ENCODE measurements at regions not wholly inside any gene's neighbourhood (a gene's known extent, or its start where the extent isn't known, plus 50 kb on each side); places are given as distances from the start of the nearest gene placed in this dataset.

DNA sequence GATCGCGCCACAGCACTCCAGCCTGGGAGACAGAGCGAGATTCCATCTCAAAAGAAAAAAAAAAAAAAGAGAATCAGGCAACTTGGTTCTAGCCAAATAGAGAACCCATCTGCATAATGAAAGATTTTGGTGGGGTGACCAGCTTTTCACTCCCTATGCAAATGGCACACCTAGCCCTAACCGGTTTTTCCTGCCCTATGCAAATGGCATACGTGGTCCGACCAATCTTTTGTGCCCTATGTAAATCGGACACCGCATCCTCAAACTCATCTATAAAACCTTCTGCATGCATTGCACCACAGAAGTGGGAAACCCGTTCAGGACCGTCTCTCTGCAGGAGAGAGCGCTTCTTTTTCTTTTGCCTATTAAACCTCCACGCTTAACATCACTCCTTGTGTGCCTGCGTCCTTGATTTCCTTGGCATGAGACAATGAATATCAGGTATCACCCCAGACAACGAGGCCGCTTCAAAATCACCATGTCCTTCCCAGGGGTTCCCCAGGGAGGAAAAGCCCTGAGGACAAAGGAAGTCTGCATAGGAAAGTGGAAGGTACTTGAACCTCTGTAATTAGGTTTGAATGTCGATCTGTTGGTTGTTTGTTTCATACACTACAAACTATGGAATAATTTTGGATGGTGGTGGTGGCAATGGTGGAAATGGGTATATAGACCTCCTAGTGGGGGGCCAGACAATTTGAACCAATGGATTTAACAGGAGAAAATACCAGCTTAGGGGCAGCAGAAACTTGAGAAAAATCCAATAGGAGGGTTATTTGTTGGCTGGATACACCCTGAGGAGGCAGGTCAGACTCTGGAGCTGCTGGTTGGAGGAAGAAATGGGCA, 396.2 kb downstream of the TYW1 start:
- H3K9me3 ChIP-seq (ENCODE audit: low read depth, low read length) = no peaks in the 10 kb centered on the region
- DNase-seq (ENCODE audit: insufficient read length, low spot score, missing footprints) = no peak
- H3K4me2 ChIP-seq (ENCODE audit: insufficient read depth, low read length) = no peak overlapping the region
- no peaks in the 10 kb centered on the region for H3K4me1 ChIP-seq (ENCODE audit: insufficient read depth, low read length)
- no peaks in the 10 kb centered on the region for H3K79me2 ChIP-seq (ENCODE audit: insufficient read depth, low read length)
- H3K4me3 ChIP-seq (ENCODE audit: insufficient read depth, low read length) = no peak overlapping the region
- H2AFZ ChIP-seq (ENCODE audit: low read length) = no peak overlapping the region
- H3K27me3 ChIP-seq (ENCODE audit: insufficient read depth, low read length) = no peaks in the 10 kb centered on the region
- no peaks in the 10 kb centered on the region for H3K36me3 ChIP-seq (ENCODE audit: insufficient read depth, low read length)
- H3K27ac ChIP-seq (ENCODE audit: low read depth, low read length) = no peak overlapping the region
- no peaks in the 10 kb centered on the region for H4K20me1 ChIP-seq (ENCODE audit: insufficient read depth, low read length)
- TF ChIP-seq, protein P1, sequence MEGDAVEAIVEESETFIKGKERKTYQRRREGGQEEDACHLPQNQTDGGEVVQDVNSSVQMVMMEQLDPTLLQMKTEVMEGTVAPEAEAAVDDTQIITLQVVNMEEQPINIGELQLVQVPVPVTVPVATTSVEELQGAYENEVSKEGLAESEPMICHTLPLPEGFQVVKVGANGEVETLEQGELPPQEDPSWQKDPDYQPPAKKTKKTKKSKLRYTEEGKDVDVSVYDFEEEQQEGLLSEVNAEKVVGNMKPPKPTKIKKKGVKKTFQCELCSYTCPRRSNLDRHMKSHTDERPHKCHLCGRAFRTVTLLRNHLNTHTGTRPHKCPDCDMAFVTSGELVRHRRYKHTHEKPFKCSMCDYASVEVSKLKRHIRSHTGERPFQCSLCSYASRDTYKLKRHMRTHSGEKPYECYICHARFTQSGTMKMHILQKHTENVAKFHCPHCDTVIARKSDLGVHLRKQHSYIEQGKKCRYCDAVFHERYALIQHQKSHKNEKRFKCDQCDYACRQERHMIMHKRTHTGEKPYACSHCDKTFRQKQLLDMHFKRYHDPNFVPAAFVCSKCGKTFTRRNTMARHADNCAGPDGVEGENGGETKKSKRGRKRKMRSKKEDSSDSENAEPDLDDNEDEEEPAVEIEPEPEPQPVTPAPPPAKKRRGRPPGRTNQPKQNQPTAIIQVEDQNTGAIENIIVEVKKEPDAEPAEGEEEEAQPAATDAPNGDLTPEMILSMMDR (IDR thresholded peaks at IDR 0.05; ENCODE audit: extremely low read depth, low read depth, low read length) = no peak

- no peaks in the 10 kb centered on the region for H3K79me2 ChIP-seq (ENCODE audit: insufficient read depth, low read length)
- peak; percentile 79 for DNase-seq (ENCODE audit: insufficient read length, low spot score, missing footprints)
- no peaks in the 10 kb centered on the region for H4K20me1 ChIP-seq (ENCODE audit: insufficient read depth, low read length)
- H3K36me3 ChIP-seq (ENCODE audit: insufficient read depth, low read length) = no peaks in the 10 kb centered on the region
- no peak overlapping the region for H3K27ac ChIP-seq (ENCODE audit: low read depth, low read length)
- no peaks in the 10 kb centered on the region for H3K9me3 ChIP-seq (ENCODE audit: low read depth, low read length)
- no peak overlapping the region for H3K4me3 ChIP-seq (ENCODE audit: insufficient read depth, low read length)
- H3K27me3 ChIP-seq (ENCODE audit: insufficient read depth, low read length) = no peaks in the 10 kb centered on the region
- H2AFZ ChIP-seq (ENCODE audit: low read length) = no peak overlapping the region
- TF ChIP-seq, protein P1 (IDR thresholded peaks at IDR 0.05; ENCODE audit: extremely low read depth, low read depth, low read length) = no peak
- no peaks in the 10 kb centered on the region for H3K4me1 ChIP-seq (ENCODE audit: insufficient read depth, low read length)
- H3K4me2 ChIP-seq (ENCODE audit: insufficient read depth, low read length) = no peak overlapping the region
Measured at GRCh38 chr7:67393903-67394302, 397.3 kb downstream of the TYW1 start.

GRCh38 chr7:67398916-67399315, 402.3 kb downstream of the TYW1 start:
- no peak overlapping the region for H3K4me3 ChIP-seq (ENCODE audit: insufficient read depth, low read length)
- H3K27me3 ChIP-seq (ENCODE audit: insufficient read depth, low read length) = no peaks in the 10 kb centered on the region
- no peak overlapping the region for H2AFZ ChIP-seq (ENCODE audit: low read length)
- H4K20me1 ChIP-seq (ENCODE audit: insufficient read depth, low read length) = no peaks in the 10 kb centered on the region
- no peak overlapping the region for H3K4me2 ChIP-seq (ENCODE audit: insufficient read depth, low read length)
- TF ChIP-seq, protein P1 (IDR thresholded peaks at IDR 0.05; ENCODE audit: extremely low read depth, low read depth, low read length) = no peak
- DNase-seq (ENCODE audit: insufficient read length, low spot score, missing footprints) = no peak
- no peaks in the 10 kb centered on the region for H3K4me1 ChIP-seq (ENCODE audit: insufficient read depth, low read length)
- H3K9me3 ChIP-seq (ENCODE audit: low read depth, low read length) = no peaks in the 10 kb centered on the region
- no peak overlapping the region for H3K27ac ChIP-seq (ENCODE audit: low read depth, low read length)
- no peaks in the 10 kb centered on the region for H3K79me2 ChIP-seq (ENCODE audit: insufficient read depth, low read length)
- no peaks in the 10 kb centered on the region for H3K36me3 ChIP-seq (ENCODE audit: insufficient read depth, low read length)

DNA sequence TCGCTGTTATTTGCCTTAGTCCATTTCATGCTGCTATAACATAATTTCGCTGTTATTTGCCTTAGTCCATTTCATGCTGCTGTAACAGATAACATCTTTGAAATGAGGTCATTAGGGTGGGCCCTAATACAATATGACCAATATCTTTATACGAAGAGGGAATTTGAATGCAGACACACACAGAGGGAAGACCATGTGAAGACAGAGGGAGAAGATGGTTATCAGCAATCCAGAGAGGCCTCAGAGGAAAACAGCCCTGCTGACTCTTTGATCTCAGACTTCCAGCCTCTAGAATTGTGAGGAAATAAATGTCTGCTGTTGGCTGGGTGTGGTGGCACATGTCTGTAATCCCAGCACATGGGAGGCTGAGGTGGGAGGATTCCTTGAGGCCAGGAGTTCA, 404.9 kb downstream of the TYW1 start:
- H3K9me3 ChIP-seq (ENCODE audit: low read depth, low read length) = no peaks in the 10 kb centered on the region
- no peak for DNase-seq (ENCODE audit: insufficient read length, low spot score, missing footprints)
- no peak overlapping the region for H3K4me3 ChIP-seq (ENCODE audit: insufficient read depth, low read length)
- no peak overlapping the region for H2AFZ ChIP-seq (ENCODE audit: low read length)
- TF ChIP-seq, protein P1 (IDR thresholded peaks at IDR 0.05; ENCODE audit: extremely low read depth, low read depth, low read length) = no peak
- no peaks in the 10 kb centered on the region for H3K4me1 ChIP-seq (ENCODE audit: insufficient read depth, low read length)
- no peaks in the 10 kb centered on the region for H3K79me2 ChIP-seq (ENCODE audit: insufficient read depth, low read length)
- H4K20me1 ChIP-seq (ENCODE audit: insufficient read depth, low read length) = no peaks in the 10 kb centered on the region
- H3K4me2 ChIP-seq (ENCODE audit: insufficient read depth, low read length) = no peak overlapping the region
- no peaks in the 10 kb centered on the region for H3K27me3 ChIP-seq (ENCODE audit: insufficient read depth, low read length)
- no peak overlapping the region for H3K27ac ChIP-seq (ENCODE audit: low read depth, low read length)
- no peaks in the 10 kb centered on the region for H3K36me3 ChIP-seq (ENCODE audit: insufficient read depth, low read length)

Measured in osteoblast (primary cell).